ENCODE measurements at regions not wholly inside any gene's neighbourhood (a gene's known extent, or its start where the extent isn't known, plus 50 kb on each side); places are given as distances from the start of the nearest gene placed in this dataset.

DNA sequence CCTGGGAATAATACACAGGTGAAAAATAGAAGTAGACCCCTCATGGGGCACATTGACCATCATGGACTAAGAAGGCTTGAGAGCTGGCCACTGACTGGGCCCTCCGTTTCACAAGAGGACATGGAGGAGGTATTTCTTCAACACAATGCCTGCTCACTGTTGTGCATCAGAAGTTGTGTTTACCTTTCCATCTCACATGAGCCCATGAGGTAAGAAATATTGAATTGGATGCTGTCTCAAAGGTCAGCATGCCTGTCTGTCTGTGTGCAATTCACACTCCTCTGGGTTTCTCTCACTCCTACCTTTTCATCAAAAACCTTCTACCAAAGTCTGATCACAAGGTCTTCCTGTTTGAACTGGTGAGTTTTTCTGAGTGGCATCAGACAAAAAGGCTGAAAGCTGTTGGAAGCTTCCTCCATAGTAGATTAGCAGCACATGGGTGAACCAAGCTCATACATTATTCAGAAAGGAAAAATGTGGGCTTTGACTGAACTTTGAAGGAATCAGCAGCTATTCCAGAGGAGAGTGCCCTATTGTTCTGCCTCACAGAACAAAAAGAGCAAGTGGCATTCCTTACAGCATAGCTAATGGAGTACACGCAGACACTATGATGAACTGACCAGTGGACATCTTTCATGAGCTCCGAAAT lies 143.2 kb upstream of the RND3 start:
- Histone ChIP-seq H3K36me3 (no peaks in the 10 kb centered on the region), H3K4me3 (no peak overlapping the region), H3K27me3 (ENCODE audit: low read depth) (no peaks in the 10 kb centered on the region), H3K4me1 (no peaks in the 10 kb centered on the region), H3K9me3 (no peaks in the 10 kb centered on the region), H3K27ac (no peak overlapping the region)
- TF ChIP-seq, protein P1, sequence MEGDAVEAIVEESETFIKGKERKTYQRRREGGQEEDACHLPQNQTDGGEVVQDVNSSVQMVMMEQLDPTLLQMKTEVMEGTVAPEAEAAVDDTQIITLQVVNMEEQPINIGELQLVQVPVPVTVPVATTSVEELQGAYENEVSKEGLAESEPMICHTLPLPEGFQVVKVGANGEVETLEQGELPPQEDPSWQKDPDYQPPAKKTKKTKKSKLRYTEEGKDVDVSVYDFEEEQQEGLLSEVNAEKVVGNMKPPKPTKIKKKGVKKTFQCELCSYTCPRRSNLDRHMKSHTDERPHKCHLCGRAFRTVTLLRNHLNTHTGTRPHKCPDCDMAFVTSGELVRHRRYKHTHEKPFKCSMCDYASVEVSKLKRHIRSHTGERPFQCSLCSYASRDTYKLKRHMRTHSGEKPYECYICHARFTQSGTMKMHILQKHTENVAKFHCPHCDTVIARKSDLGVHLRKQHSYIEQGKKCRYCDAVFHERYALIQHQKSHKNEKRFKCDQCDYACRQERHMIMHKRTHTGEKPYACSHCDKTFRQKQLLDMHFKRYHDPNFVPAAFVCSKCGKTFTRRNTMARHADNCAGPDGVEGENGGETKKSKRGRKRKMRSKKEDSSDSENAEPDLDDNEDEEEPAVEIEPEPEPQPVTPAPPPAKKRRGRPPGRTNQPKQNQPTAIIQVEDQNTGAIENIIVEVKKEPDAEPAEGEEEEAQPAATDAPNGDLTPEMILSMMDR (IDR thresholded peaks at IDR 0.05), result no peak
- intact Hi-C loops (cut with DNase I), result no loop called here
- ATAC-seq, result no peak
- DNase-seq, result no peak

DNA sequence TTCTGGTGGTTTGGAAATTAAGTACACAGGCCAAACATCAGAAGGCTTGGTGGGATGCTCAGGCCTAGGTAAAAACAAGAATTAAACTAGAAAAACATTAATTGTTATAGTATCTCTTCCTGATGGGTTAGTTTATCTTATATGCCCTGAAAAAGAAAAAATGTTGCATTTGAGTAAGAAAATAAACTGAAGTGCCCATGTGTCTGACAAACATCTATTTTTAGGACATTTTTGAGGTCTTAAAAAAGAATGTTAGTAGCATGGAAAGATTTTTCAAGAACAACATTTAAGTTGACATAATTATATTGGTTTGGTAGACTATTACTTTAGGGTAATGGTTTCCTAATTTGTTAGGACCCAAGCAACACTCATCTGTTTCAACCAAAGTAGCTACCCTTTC lies 140.1 kb upstream of the RND3 start:
- Histone ChIP-seq H3K4me3 (no peak overlapping the region), H3K27ac (no peak overlapping the region), H3K36me3 (no peaks in the 10 kb centered on the region), H3K4me1 (no peaks in the 10 kb centered on the region), H3K9me3 (no peaks in the 10 kb centered on the region), H3K27me3 (ENCODE audit: low read depth) (no peaks in the 10 kb centered on the region)
- intact Hi-C loops (cut with DNase I), result no loop called here
- DNase-seq, result no peak
- no peak for ATAC-seq
- TF ChIP-seq, protein P1 (IDR thresholded peaks at IDR 0.05), result no peak

DNA sequence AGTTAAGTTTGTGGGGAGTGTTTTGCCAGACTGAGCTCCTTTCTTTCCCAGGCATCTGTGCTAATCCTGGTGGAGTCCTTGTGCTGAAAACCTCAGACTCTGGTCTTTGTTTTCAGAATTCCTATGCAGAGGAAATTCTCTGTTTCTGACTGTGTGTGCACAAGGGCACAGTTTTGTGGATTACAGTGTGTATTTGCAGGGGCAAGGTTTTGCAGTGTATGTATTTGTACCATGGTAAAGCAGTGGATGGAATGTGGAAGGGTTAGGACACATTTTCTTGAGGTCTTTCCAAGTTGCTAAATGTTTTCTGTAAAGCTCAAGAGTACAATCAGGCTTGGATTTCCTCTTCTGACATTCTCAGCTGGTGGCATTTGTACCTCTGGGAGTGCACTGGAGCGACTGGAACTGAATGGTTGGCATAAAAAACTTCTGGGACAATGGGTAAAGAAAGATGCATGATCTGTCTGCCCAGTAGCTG lies 139.5 kb upstream of the RND3 start:
- H3K4me1 ChIP-seq, result no peaks in the 10 kb centered on the region
- TF ChIP-seq, protein P1 (IDR thresholded peaks at IDR 0.05), result no peak
- ATAC-seq (no peak), DNase-seq (no peak)
- no peak overlapping the region for H3K27ac ChIP-seq
- H3K27me3 ChIP-seq (ENCODE audit: low read depth), result no peaks in the 10 kb centered on the region
- no peak overlapping the region for H3K4me3 ChIP-seq
- no peaks in the 10 kb centered on the region for H3K36me3 ChIP-seq
- H3K9me3 ChIP-seq, result no peaks in the 10 kb centered on the region
- intact Hi-C loops (cut with DNase I), result no loop called here

DNA sequence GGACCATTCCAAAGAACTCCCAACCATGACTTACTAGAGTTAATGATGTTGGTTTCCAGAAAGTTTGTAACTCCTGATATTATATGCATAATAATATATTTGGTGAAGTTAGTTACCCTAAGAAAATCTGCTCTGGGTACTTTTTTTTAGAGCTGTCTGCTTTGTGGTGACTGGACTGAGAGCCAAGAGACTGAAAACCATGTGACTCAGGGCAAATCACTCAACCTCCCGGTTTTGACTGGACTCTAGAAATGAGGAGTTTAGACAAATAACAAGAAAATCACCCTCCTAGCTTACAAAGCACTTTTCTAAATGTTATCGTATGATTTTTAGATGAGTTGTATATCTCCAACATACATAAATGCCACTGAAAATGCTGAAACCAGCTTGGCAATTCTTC lies 138.3 kb upstream of the RND3 start:
- TF ChIP-seq, protein P1 (IDR thresholded peaks at IDR 0.05), result no peak
- DNase-seq, result no peak
- H3K4me1 ChIP-seq, result no peaks in the 10 kb centered on the region
- no peak overlapping the region for H3K4me3 ChIP-seq
- no peak overlapping the region for H3K27ac ChIP-seq
- no peaks in the 10 kb centered on the region for H3K36me3 ChIP-seq
- H3K9me3 ChIP-seq, result no peaks in the 10 kb centered on the region
- intact Hi-C loops (cut with DNase I), result no loop called here
- H3K27me3 ChIP-seq (ENCODE audit: low read depth), result no peaks in the 10 kb centered on the region
- no peak for ATAC-seq

DNA sequence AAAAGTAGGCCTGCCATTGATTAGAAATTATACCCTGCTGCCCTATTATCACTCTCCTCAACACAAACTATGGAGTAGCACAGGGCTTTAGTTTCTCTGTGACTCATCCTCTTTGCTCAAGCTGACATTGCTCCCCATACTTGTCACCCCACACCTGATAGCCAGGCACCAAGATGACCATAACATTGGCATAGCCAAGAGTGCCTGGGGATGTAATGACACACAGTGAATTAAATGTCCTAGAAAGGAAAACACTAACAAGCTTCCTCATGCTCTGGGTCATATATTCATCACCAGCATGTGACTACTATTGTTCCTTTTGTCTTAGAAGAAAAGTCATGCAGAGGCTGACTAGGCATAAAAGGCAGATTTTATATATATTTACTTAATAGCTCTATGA lies 137.8 kb upstream of the RND3 start:
- ATAC-seq, result no peak
- Histone ChIP-seq H3K4me1 (no peaks in the 10 kb centered on the region), H3K27ac (no peak overlapping the region), H3K4me3 (no peak overlapping the region), H3K27me3 (ENCODE audit: low read depth) (no peaks in the 10 kb centered on the region), H3K9me3 (no peaks in the 10 kb centered on the region), H3K36me3 (no peaks in the 10 kb centered on the region)
- no peak for DNase-seq
- TF ChIP-seq, protein P1 (IDR thresholded peaks at IDR 0.05), result no peak
- intact Hi-C loops (cut with DNase I), result no loop called here

Measured in lower lobe of right lung (tissue), 2 donors.